GM10248 (cell line): ENCODE measurements at regions not wholly inside any gene's neighbourhood (a gene's known extent, or its start where the extent isn't known, plus 50 kb on each side); places are given as distances from the start of the nearest gene placed in this dataset.

Experiments used
- CTCF ChIA-PET: fragments of 300-600 bp; sonication (Branson Sonifier 250); formaldehyde crosslinking; extraction: SDS; loops from one replicate; lab custom pipeline; 2021; ENCODE audit warnings: antibody characterized with exemption; lab: Yijun Ruan, JAX
- POLR2A ChIA-PET: fragments of 350-650 bp; sonication (Branson Sonifier 250); formaldehyde crosslinking; extraction: SDS; loops from one replicate; lab custom pipeline; 2020; ENCODE audit warnings: antibody characterized with exemption; lab: Yijun Ruan, JAX
- DNase-seq: peaks from one replicate; pipeline ENCODE4 v3.0.0; 2012; ENCODE audit errors: extremely low spot score
- CTCF ChIP-seq: IDR thresholded peaks from 2 replicates; pipeline ENCODE4 v1.5.1; 2012; ENCODE audit warnings: mild to moderate bottlenecking, low read depth; ENCODE audit errors: extremely low read depth, missing control alignments, control extremely low read depth

GRCh38 chr4:162403419-162403818, 239.6 kb upstream of the FSTL5 start:
- CTCF ChIA-PET: interaction anchor here (0.9 kb wide), 1 partner anchor 11 kb away, joined by 3 read pairs; no protein-coding TSS in a partner anchor
- DNase-seq: no peak
- POLR2A ChIA-PET: no interaction called here
- no peak for TF ChIP-seq CTCF

DNA sequence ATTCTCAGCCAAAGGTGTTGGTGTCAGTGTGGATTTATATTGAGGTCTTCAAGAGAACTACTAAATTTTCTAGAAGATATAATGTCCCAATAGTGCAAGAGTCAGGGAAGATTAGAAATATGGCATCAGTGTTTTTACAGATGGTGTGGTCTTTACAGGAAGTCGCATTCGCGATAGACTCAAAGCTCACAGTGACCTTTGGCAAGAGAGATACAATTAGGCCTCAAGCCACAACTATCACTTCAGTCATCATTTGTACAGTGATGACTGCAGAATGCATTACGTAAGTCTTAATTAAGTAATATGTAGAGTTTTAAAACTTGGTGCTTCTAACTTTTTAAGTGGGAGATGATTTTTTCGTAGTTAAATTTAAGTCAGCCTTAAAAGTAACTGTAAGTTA, 237.2 kb upstream of the FSTL5 start:
- CTCF ChIA-PET: interaction anchor here (1.0 kb wide), 1 partner anchor 11 kb away, joined by 3 read pairs; no protein-coding TSS in a partner anchor

DNA sequence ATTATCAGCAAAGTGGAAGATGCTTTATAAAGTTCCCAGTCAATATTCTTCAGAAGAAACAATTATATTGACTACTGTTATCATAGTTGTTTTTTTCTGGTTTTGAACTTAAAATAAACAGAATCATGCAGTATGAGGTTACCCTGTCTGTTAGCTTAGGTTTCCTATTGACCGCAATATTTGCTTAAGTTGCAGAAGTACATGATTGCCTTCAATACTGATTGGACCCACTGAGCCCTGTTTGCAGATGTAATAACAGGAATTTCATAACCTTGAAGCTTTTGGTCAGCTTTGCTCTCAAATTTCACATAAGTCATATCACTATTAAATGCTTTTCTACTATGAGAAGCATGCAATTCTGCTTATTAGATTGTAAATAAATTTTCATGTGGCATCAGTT, 229.1 kb upstream of the FSTL5 start:
- no peak for DNase-seq
- ChIA-PET CTCF (no interaction called here), POLR2A (no interaction called here)
- TF ChIP-seq CTCF: no peak

More for the DNA sequence above, 237.2 kb upstream of the FSTL5 start:
- TF ChIP-seq CTCF: no peak
- DNase-seq: no peak
- POLR2A ChIA-PET: no interaction called here

DNA sequence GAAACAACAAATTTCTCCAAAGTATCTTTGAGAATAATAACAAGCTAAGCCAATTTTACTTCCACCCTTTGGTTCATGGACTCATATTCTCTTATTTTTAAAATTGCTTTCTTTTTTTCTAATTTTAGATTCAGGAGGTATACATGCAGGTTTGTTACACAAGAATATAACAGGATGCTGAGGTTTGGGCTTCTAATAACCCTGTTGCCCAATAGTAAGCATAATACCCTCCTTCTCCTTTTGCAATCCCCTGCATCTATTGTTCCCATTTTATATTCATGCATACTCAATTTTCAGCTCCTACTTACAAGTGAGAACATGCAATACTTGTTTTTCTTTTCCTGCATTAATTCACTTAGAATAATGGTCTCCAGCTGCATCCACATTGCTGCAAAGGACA, 202.3 kb upstream of the FSTL5 start:
- CTCF ChIA-PET: no interaction called here
- no peak for DNase-seq
- TF ChIP-seq CTCF: no peak
- POLR2A ChIA-PET: no interaction called here

DNA sequence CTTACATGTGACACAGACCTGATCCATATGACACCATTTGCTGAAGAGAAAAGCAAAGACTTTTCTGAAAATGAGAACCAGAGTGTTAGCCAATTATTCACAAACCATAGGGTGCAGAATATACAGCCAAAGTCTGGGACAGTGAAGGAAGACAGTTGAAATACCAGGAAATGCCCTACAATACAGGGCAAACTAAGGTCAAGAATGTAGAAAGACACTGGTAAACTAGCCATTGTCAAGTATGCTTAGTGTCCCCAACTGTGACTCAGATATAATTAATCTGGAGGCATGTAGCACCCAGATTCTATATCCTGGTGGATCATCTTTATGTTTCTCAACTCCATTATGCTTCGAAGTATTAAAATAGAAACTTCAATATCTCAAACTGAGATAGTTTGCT, 200.9 kb upstream of the FSTL5 start:
- POLR2A ChIA-PET: no interaction called here
- DNase-seq: no peak
- CTCF ChIA-PET: no interaction called here

GRCh38 chr4:162360369-162361149, 196.8 kb upstream of the FSTL5 start:
- CTCF ChIA-PET: no interaction called here
- no peak for DNase-seq
- POLR2A ChIA-PET: no interaction called here
- no peak for TF ChIP-seq CTCF

More for the DNA sequence above, 200.9 kb upstream of the FSTL5 start:
- no peak for TF ChIP-seq CTCF

DNA sequence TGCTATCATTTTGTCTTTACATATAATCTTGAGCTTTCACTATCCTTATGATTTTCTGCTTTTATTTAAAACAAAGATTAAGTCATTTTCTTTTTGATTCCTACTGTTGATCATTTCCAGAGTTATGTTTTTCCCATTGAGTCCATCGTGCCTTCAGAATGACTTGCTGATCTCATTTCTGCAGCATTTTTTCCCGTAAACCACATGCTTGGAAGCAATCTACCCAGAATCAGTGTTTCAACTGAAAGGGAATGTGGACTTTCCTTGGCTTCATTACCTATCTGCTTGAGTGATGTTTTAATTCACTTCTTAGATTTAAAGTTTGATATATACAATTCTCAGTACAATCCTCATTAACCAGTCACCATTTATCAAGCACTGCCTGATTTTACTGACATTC, 192.4 kb upstream of the FSTL5 start:
- ChIA-PET CTCF (no interaction called here), POLR2A (no interaction called here)
- DNase-seq: no peak
- no peak for TF ChIP-seq CTCF
